HAP-1 (cell line): ENCODE measurements at regions not wholly inside any gene's neighbourhood (a gene's known extent, or its start where the extent isn't known, plus 50 kb on each side); places are given as distances from the start of the nearest gene placed in this dataset.
A peak's percentile ranks its signal among the peaks of the same experiment; 100 is the strongest.
"Not testable (repeated sequence)": the region's sequence is repeated elsewhere in the genome, so short reads cannot be mapped to it uniquely, and the experiment has no call there.

Experiments used
- DNase-seq, 2 experiments: peaks; one replicate each; pipeline ENCODE4 v3.0.0-alpha.2; 2016 to 2020; ENCODE audit warnings: low spot score in 2 of 2
- H3K27me3 ChIP-seq: fragments of 250-450 bp; sonication (Bioruptor Pico); 2 replicates; pipeline ENCODE4 v1.5.1; 2020; ENCODE audit warnings: low read depth, mild to moderate bottlenecking, moderate library complexity
- H3K36me3 ChIP-seq: fragments of 250-450 bp; sonication (Bioruptor Pico); replicated peaks from 2 replicates; pipeline ENCODE4 v1.5.1; 2020; ENCODE audit warnings: mild to moderate bottlenecking
- H3K4me1 ChIP-seq: fragments of 250-450 bp; sonication (Bioruptor Pico); 2 replicates; pipeline ENCODE4 v1.5.1; 2020; ENCODE audit warnings: mild to moderate bottlenecking
- H3K4me3 ChIP-seq: fragments of 250-450 bp; sonication (Bioruptor Pico); 2 replicates; pipeline ENCODE4 v1.5.1; 2020; ENCODE audit warnings: mild to moderate bottlenecking, moderate library complexity
- H3K9me3 ChIP-seq: fragments of 250-450 bp; sonication (Bioruptor Pico); 2 replicates; pipeline ENCODE4 v1.5.1; 2020; ENCODE audit warnings: mild to moderate bottlenecking, moderate library complexity
- in situ Hi-C: fragments of 300-500 bp; cut with MboI; formaldehyde crosslinking; loops from 3 replicates; pipeline ENCODE4 v1.14.3; 2020; ENCODE audit warnings: low sequenced_read_pairs, inconsistent platforms, mixed read lengths

DNA sequence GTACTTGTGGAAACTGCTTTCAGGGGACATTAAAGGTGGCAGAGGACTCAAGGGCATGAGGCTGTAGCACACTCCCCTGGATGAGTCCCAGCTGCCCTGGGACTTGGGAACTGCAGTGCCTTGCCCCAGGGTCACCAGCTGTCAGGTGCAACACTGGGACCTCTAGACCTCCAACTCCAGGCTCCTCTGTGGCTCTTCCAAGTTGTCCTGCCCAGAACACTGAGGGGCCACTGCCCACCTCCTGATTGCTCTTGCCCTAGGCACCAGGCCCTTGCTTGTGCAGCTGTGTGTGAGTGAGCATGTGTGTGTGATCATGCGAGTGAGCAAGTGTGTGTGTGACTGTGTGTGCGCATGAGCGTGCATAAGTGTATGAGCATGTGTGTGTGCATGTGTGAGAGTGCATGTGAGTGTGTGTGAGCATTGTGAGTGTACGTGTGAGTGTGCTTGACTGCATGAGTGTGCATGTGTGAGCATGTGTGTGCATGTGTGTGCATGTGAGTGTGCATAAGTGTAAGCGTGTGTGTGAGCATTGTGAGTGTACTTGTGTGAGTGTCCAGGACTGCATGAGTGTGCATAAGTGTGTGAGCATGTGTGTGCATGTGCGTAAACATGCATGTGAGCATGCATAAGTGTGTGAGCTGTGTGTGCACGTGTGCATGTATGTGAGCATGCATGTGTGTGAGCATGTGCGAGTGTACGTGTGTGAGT, 301.5 kb downstream of the NDUFA10 start:
- Histone ChIP-seq H3K36me3 (no peaks in the 10 kb centered on the region), H3K4me1 (no peaks in the 10 kb centered on the region), H3K27me3 (no peaks in the 10 kb centered on the region), H3K4me3 (no peak overlapping the region), H3K9me3 (no peaks in the 10 kb centered on the region)
- no peak for DNase-seq
- in situ Hi-C loops: no loop called here

DNA sequence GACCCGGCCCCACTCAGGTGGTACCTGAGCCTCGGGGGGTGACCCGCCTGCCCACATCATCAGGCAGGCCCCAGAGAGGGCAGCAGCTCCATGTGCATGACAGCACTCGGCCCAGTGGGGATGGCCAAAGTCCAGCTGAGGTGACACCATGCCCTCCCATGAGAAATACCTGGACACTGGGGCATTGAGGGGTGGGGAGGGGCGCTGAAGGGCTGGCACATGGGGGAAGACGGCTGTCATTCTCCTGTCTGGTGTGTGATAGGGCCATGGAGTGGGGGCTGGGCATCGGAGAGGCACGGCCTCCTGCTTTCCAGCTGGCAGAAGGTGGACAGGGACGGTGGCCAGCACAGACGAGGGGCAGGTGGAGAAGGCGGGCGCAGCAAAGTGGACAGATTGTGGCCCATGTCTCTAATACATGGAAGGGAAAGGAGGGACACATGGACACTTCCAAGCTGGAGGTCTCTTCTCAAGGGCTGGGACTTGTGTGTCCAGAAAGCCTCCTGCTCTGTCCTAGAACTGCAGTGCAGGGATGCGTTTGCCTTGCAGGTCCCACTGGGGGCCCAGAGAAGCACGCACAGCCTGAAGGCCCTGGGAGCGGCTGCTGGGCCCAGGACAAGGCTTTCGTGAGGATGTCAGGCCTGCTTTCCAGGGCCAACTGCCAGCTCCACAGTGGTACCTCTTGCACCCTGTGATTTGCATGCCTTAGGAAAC, 302.2 kb downstream of the NDUFA10 start:
- Histone ChIP-seq H3K4me1 (no peaks in the 10 kb centered on the region), H3K4me3 (no peak overlapping the region), H3K9me3 (no peaks in the 10 kb centered on the region), H3K27me3 (no peaks in the 10 kb centered on the region), H3K36me3 (no peaks in the 10 kb centered on the region)
- DNase-seq: no peak
- in situ Hi-C loops: no loop called here

DNA sequence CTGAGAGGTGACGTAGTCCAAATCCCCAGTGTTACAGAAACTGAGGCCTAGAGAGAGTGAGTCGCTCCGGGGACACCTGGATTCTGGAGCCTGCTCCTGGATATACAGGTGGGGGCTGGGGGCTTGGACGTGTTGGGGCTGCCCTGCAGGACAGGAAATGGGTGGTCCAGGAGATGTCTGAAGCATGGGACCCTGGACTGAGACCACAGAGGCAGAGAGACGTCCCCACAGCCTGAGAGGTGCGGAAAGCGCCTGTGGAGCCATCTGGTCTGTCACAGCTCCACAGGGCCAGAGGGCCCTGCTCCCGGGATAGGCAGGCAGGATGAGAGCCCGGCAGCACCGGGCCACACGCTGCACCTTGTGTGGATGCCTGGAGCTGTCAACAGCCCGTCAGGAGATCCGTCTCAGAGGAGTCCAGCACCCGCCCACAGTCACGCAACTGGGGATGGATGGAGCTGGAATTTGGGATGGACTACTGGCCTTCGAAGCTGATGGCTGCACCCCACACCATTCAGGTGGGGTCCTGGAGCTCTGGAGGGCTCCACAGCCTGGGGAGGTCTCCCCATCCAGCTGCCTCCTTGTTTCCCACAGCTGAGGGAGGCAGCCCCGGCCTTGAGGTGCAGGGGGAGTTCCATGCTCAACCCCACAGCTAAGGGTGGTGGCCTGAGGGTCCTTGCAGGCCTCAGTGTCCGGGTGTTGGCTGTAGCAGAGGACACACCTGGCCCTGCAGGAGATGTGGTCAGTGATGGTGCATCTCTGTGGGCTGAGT, 303.0 kb downstream of the NDUFA10 start:
- no peaks in the 10 kb centered on the region for H3K27me3 ChIP-seq
- no peak overlapping the region for H3K4me3 ChIP-seq
- DNase-seq: no peak
- H3K9me3 ChIP-seq: no peaks in the 10 kb centered on the region
- H3K36me3 ChIP-seq: no peaks in the 10 kb centered on the region
- no peaks in the 10 kb centered on the region for H3K4me1 ChIP-seq
- in situ Hi-C loops: no loop called here

DNA sequence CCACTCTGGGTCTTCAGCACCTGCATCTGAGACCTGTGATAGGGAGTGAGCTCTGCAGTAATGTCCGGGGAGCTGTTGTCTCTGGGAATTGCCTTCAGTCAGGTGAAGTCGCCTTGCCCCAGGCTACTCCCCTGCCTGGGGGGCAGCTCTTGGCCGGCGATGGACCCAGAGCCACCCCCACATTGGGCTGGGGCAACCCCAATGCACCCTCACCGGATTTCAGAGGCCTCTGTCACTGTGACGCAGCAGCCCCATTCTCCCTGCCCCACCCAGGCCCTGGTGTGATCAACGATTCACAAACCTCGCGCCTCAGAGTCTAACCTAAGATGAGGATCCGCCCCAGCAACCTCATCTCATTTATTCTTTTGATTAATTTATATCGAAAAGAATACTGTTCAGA, 303.6 kb downstream of the NDUFA10 start:
- in situ Hi-C loops: no loop called here
- no peak for DNase-seq
- no peaks in the 10 kb centered on the region for H3K9me3 ChIP-seq

DNA sequence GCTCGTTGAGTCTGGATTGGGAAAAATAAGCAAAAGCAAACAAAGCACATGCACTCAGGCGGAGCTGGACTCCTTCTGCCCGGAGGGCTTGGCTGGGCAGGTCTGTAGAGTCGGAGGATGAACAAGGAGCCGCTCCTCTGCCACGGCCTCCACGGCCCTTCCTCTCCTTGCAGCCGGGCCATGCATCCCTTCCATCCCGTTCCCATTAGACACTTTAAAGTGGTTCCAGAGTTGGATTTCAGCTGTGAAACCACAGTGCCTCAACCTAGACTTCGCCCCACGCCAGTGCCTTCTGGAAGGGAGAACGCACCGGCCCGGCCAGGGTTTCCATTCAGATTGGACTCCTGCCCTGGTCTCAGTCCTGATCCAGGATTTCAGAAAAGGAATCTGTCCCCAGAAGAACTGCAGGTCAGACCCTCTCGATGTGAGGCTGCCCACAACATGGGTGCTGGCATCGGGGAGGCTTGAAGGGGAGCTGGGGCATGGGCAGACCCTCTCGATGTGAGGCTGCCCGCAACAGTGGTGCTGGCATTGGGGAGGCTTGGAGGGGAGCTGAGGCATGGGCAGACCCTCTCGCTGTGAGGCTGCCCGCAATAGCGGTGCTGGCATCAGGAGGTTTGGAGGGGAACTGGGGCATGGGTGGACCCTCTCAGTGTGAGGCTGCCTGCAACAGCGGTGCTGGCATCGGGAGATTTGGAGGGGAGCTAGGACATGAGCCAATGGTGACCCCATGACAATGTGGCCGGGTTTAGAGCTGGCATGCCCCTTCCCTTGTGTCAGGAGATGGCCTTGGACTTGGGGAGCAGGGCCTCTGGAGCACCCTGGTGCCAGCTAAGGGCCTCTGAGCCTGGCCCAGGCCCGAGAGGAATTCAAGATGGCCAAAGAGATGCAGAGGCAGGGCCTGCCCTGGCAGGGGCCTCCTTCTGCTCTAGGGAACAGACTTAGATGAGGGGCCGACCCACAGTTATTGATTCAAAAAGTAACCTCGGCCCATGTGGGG, 304.5 kb downstream of the NDUFA10 start:
- peak in 1 of 2 experiments; percentile 2 for DNase-seq
- no peak overlapping the region for H3K4me3 ChIP-seq
- H3K36me3 ChIP-seq: no peaks in the 10 kb centered on the region
- no peaks in the 10 kb centered on the region for H3K9me3 ChIP-seq
- no peaks in the 10 kb centered on the region for H3K27me3 ChIP-seq
- in situ Hi-C loops: no loop called here
- H3K4me1 ChIP-seq: no peaks in the 10 kb centered on the region

More for the DNA sequence above, 303.6 kb downstream of the NDUFA10 start:
- no peaks in the 10 kb centered on the region for H3K4me1 ChIP-seq
- H3K4me3 ChIP-seq: no peak overlapping the region
- H3K36me3 ChIP-seq: no peaks in the 10 kb centered on the region
- H3K27me3 ChIP-seq: no peaks in the 10 kb centered on the region

DNA sequence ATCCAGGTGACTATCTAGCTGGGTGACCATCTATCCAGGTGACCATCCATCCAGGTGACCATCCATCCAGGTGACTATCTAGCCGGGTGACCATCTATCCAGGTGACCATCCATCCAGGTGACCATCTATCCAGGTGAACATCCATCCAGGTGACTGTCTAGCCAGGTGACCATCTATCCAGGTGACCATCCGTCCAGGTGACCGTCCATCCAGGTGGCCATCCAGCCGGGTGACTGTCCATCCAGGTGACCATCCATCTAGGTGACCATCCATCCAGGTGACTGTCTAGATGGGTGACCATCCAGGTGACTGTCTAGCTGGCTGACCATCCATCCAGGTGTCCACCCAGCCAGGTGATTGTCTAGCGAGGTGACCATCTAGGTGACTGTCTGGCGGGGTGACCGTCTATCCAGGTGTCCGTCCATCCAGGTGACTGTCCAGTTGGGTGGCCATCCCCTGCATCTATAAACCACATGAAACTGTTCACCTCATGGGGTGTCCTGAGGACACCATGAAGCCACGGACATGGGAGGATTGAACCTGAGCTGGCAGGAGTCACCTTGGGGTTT, 305.3 kb downstream of the NDUFA10 start:
- Histone ChIP-seq H3K9me3 (no peaks in the 10 kb centered on the region), H3K27me3 (no peaks in the 10 kb centered on the region), H3K4me1 (no peaks in the 10 kb centered on the region), H3K4me3 (no peak overlapping the region), H3K36me3 (no peaks in the 10 kb centered on the region)
- in situ Hi-C loops: no loop called here
- DNase-seq: no peak

DNA sequence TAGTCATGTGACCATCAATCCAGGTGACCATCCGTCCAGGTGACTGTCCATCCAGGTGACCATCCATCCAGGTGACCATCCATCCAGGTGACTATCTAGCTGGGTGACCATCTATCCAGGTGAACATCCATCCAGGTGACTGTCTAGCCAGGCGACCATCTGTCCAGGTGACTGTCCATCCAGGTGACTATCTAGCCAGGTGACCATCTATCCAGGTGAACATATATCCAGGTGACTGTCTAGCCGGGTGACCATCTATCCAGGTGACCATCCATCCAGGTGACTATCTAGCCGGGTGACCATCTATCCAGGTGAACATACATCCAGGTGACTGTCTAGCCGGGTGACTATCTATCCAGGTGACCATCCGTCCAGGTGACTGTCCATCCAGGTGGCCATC, 306.2 kb downstream of the NDUFA10 start:
- H3K9me3 ChIP-seq, H3K36me3 ChIP-seq, H3K4me1 ChIP-seq, H3K27me3 ChIP-seq, H3K4me3 ChIP-seq, in situ Hi-C loops, DNase-seq: not testable (repeated sequence)

DNA sequence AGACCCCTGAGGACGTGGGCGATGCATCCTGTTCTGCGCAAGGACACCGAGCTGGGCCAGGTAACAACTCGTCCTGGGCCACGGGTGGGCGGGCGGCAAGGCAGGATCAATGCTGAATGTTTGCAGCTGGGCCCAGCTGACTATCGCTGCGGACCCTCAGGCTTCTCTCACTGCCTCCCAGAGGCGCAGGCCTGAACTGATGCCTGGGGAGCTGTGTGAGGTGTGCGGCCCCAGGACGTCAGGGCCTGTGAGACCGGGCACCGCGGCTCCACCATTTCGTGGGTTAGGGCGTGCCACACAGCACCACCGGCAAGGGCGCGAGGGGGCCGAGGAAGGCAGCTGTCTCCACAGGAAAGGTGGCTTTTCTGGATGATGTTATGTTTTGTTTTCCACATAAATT, 307.4 kb downstream of the NDUFA10 start:
- Histone ChIP-seq H3K9me3 (no peaks in the 10 kb centered on the region), H3K4me3 (no peak overlapping the region), H3K4me1 (no peaks in the 10 kb centered on the region), H3K36me3 (no peaks in the 10 kb centered on the region), H3K27me3 (no peaks in the 10 kb centered on the region)
- no peak for DNase-seq
- in situ Hi-C loops: no loop called here

DNA sequence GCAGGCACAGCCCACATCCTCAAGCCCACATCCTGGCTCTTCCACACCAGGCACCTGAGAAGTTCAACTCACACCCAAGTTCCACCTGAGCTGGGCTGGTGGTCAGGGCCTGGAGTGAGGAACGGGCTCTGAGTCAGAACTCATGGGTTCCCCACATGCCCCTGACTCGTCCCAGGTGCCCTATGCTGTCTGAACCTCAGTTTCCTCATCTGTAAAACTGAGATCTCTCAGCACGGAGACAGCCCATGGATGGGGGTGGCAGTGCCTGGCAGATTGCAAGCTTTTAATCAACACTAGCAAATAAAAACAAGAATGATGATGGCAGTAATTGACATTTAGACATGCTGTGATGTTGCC, 307.8 kb downstream of the NDUFA10 start:
- DNase-seq: no peak
- Histone ChIP-seq H3K4me3 (no peak overlapping the region), H3K4me1 (no peaks in the 10 kb centered on the region), H3K36me3 (no peaks in the 10 kb centered on the region), H3K27me3 (no peaks in the 10 kb centered on the region), H3K9me3 (no peaks in the 10 kb centered on the region)
- in situ Hi-C loops: no loop called here

DNA sequence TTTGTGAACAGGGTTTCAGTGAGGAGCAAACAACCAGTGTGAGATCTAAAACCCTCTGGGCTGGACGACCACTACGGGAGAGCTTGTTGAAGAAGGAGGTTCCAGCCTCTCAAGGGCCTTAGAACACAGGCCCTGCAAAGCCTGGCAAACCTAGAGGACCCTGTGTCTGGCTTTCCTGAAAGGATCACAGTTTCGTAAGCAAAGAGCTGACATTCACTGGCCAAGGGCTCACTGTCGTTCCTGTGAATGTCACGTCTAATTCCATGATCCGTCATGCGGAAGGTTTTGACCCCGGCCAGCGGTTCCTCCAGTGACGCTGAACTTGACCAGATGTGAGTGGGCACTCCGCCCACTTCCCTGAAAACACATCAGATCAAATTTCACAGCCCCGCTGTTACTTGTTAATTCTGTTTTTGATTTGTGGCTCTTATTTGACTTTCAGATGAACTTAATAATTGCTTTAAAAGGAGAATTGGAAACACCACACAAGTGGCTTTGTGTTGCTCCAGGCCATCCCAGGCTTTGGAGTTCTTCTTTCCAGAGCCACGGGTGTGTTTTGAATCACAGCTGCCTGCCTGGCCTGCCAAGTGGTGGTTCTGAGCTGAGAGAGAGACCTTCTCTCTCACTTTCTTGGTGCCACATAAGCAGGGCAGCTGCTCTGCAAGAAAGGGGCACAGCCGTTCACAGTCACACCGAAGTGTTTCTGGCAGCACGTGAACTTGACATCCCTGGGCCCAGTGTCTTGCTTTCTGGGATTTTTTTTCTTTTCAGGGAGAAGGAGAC, 308.4 kb downstream of the NDUFA10 start:
- no peaks in the 10 kb centered on the region for H3K4me1 ChIP-seq
- no peaks in the 10 kb centered on the region for H3K9me3 ChIP-seq
- H3K4me3 ChIP-seq: no peak overlapping the region
- DNase-seq: no peak
- H3K36me3 ChIP-seq: no peaks in the 10 kb centered on the region
- no peaks in the 10 kb centered on the region for H3K27me3 ChIP-seq
- in situ Hi-C loops: no loop called here

DNA sequence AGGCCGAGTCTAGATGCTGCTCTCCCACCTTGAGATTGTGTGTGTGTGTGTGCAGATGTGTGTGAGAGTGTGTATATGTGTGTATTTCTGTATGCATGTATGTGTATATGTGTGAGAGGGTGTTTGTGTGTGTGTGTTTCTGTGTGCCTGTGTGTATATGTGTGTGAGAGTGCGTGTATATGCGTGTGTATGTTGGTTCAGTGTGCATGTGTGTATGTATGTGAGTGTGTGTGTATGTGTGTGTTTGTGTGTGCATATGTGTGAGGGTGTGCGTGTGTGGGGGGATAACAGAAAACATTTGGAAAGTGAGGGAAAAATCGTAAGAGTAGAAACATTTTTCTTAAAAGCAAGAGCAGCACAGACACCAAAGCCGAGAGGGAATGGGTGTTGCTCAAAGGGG, 309.1 kb downstream of the NDUFA10 start:
- in situ Hi-C loops: no loop called here
- no peaks in the 10 kb centered on the region for H3K9me3 ChIP-seq
- H3K27me3 ChIP-seq: no peaks in the 10 kb centered on the region
- no peak overlapping the region for H3K4me3 ChIP-seq
- no peaks in the 10 kb centered on the region for H3K4me1 ChIP-seq
- no peaks in the 10 kb centered on the region for H3K36me3 ChIP-seq
- no peak for DNase-seq

DNA sequence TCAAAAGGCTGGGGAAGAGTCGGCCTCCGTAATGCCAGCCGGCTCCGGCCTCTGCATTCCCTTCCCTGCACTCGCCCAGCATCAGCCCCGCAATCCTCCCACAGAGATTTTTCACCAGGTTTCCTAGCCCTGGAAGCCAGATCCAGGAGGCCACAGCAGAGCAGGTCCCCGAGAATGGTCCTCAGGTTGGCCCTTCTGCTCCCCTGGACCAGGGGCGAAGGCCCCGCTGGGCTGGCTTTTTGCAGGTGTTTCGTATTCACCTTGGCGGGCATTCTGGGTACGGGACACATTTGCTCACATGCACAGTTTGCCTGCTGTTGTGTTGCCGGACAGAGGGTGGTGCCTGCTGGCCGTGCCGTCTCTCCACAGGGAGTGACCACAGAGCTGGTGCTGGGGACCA, 309.5 kb downstream of the NDUFA10 start:
- Histone ChIP-seq H3K4me3 (no peak overlapping the region), H3K4me1 (no peaks in the 10 kb centered on the region), H3K9me3 (no peaks in the 10 kb centered on the region), H3K27me3 (no peaks in the 10 kb centered on the region), H3K36me3 (no peaks in the 10 kb centered on the region)
- in situ Hi-C loops: no loop called here
- DNase-seq: no peak
